HG02798 (cell line): ENCODE measurements at regions not wholly inside any gene's neighbourhood (a gene's known extent, or its start where the extent isn't known, plus 50 kb on each side); places are given as distances from the start of the nearest gene placed in this dataset.
"Not testable (repeated sequence)": the region's sequence is repeated elsewhere in the genome, so short reads cannot be mapped to it uniquely, and the experiment has no call there.

ENCODE experiments used
- ATAC-seq: cut with Tn5 transposase; IDR thresholded peaks from one replicate; pipeline ENCODE4 v1.9.1; 2021; ENCODE audit warnings: mild to moderate bottlenecking; ENCODE audit not compliant: unreplicated experiment, poor library complexity

GRCh38 chr9:31740705-31741104 lies 643.7 kb upstream of the ACO1 start:
- ATAC-seq = no peak

- ATAC-seq = no peak
These were observed 639.9 kb upstream of the ACO1 start for GRCh38 chr9:31744589-31744988.

GRCh38 chr9:31745468-31745867 lies 639.0 kb upstream of the ACO1 start:
- ATAC-seq = no peak

- no peak for ATAC-seq
These were observed 638.6 kb upstream of the ACO1 start for GRCh38 chr9:31745886-31746285.

- no peak for ATAC-seq
These were observed 630.7 kb upstream of the ACO1 start for GRCh38 chr9:31753756-31754155.

- no peak for ATAC-seq
These were observed 624.7 kb upstream of the ACO1 start for GRCh38 chr9:31759703-31760102.

GRCh38 chr9:31774021-31774420 lies 610.4 kb upstream of the ACO1 start:
- not testable (repeated sequence) for ATAC-seq

- ATAC-seq = no peak
These were observed 609.9 kb upstream of the ACO1 start for GRCh38 chr9:31774571-31774970.

- no peak for ATAC-seq
These were observed 608.0 kb upstream of the ACO1 start for GRCh38 chr9:31776471-31776870.

- ATAC-seq = no peak
These were observed 601.0 kb upstream of the ACO1 start for GRCh38 chr9:31783491-31783890.

- ATAC-seq = no peak
These were observed 593.7 kb upstream of the ACO1 start for GRCh38 chr9:31790720-31791119.

GRCh38 chr9:31799953-31800609 lies 584.4 kb upstream of the ACO1 start:
- ATAC-seq = peak; percentile 55

GRCh38 chr9:31807574-31808256 lies 576.7 kb upstream of the ACO1 start:
- ATAC-seq = no peak

GRCh38 chr9:31808766-31809165 lies 575.7 kb upstream of the ACO1 start:
- ATAC-seq = no peak

- ATAC-seq = no peak
These were observed 564.0 kb upstream of the ACO1 start for GRCh38 chr9:31820426-31820825.

- no peak for ATAC-seq
These were observed 562.9 kb upstream of the ACO1 start for GRCh38 chr9:31821583-31821982.

- no peak for ATAC-seq
These were observed 561.1 kb upstream of the ACO1 start for GRCh38 chr9:31823365-31823764.

GRCh38 chr9:31824860-31825259 lies 559.6 kb upstream of the ACO1 start:
- no peak for ATAC-seq

GRCh38 chr9:31837211-31837610 lies 547.2 kb upstream of the ACO1 start:
- no peak for ATAC-seq

GRCh38 chr9:31839273-31839672 lies 545.2 kb upstream of the ACO1 start:
- no peak for ATAC-seq

- ATAC-seq = no peak
These were observed 543.7 kb upstream of the ACO1 start for GRCh38 chr9:31840702-31841101.

GRCh38 chr9:31847963-31848362 lies 536.5 kb upstream of the ACO1 start:
- ATAC-seq = no peak
